ENCODE measurements at regions not wholly inside any gene's neighbourhood (a gene's known extent, or its start where the extent isn't known, plus 50 kb on each side); places are given as distances from the start of the nearest gene placed in this dataset.
"Not testable (repeated sequence)": the region's sequence is repeated elsewhere in the genome, so short reads cannot be mapped to it uniquely, and the experiment has no call there.

- no peak for TF ChIP-seq ARID4B (CRISPR knock-in tag; IDR thresholded peaks at IDR 0.05; ENCODE audit: borderline replicate concordance)
- no peak for TF ChIP-seq ZNF219 (CRISPR knock-in tag; IDR thresholded peaks at IDR 0.05; ENCODE audit: borderline replicate concordance)
- no peak for TF ChIP-seq ERG (CRISPR knock-in tag; IDR thresholded peaks at IDR 0.05)
- TF ChIP-seq MLX (CRISPR knock-in tag; IDR thresholded peaks at IDR 0.05): no peak
- TF ChIP-seq SMAD4 (CRISPR knock-in tag; IDR thresholded peaks at IDR 0.05): no peak
- TF ChIP-seq NFATC4 (CRISPR knock-in tag; IDR thresholded peaks at IDR 0.05): no peak
- no peak for TF ChIP-seq ZNF138 (CRISPR knock-in tag; conservative IDR thresholded peaks at IDR 0.05)
These were observed 99.8 kb downstream of the EN1 start (continued) for GRCh38 chr2:118747637-118748036.

- ATAC-seq (no peak), DNase-seq (ENCODE audit: low spot score) (no peak)
- Mint-ChIP-seq H3K27me3 (ENCODE audit: low read depth) (peaks cover 14% of the 10 kb centered on the region), H3K36me3 (peaks cover 47% of the 10 kb centered on the region), H3K4me3 (no peak overlapping the region), H3K4me1 (no peaks in the 10 kb centered on the region), H3K9me3 (peaks cover 61% of the 10 kb centered on the region), H3K27ac (no peak overlapping the region)
- TF ChIP-seq ELF4 (CRISPR knock-in tag; IDR thresholded peaks at IDR 0.05; ENCODE audit: low read depth): no peak
- TF ChIP-seq NFYB (CRISPR knock-in tag; conservative IDR thresholded peaks at IDR 0.05; ENCODE audit: low read depth): no peak
- TF ChIP-seq TEAD4 (CRISPR knock-in tag; IDR thresholded peaks at IDR 0.05): no peak
- TF ChIP-seq MLX (CRISPR knock-in tag; IDR thresholded peaks at IDR 0.05): no peak
- no peak for TF ChIP-seq RORB (CRISPR knock-in tag; IDR thresholded peaks at IDR 0.05)
- TF ChIP-seq ZNF121 (CRISPR knock-in tag; IDR thresholded peaks at IDR 0.05): no peak
- no peak for TF ChIP-seq NFATC4 (CRISPR knock-in tag; IDR thresholded peaks at IDR 0.05)
- TF ChIP-seq HMGXB4 (CRISPR knock-in tag; IDR thresholded peaks at IDR 0.05): no peak
- no peak for TF ChIP-seq TEAD1 (CRISPR knock-in tag; IDR thresholded peaks at IDR 0.05)
- TF ChIP-seq ZNF219 (CRISPR knock-in tag; IDR thresholded peaks at IDR 0.05; ENCODE audit: borderline replicate concordance): no peak
- ChIA-PET CTCF (no interaction called here), POLR2A (interaction anchor here (0.5 kb wide), 1 partner anchor 26 kb away, joined by 3 read pairs; no protein-coding TSS in a partner anchor)
These were observed 100.4 kb downstream of the EN1 start for GRCh38 chr2:118747066-118747465.

- H3K27me3 Mint-ChIP-seq (ENCODE audit: low read depth): peaks cover 14% of the 10 kb centered on the region
- H3K36me3 Mint-ChIP-seq: peaks cover 48% of the 10 kb centered on the region
- POLR2A ChIA-PET; ATAC-seq; H3K4me3 Mint-ChIP-seq; CTCF ChIA-PET; H3K27ac Mint-ChIP-seq; DNase-seq (ENCODE audit: low spot score); H3K4me1 Mint-ChIP-seq: not testable (repeated sequence)
- peaks cover 62% of the 10 kb centered on the region for H3K9me3 Mint-ChIP-seq
These were observed 102.7 kb downstream of the EN1 start for GRCh38 chr2:118744682-118745181.

Data from WTC11 (cell line).